Stimulated activated CD8-positive, alpha-beta memory T cell treated with anti-CD3 and anti-CD28 coated beads, Interleukin-7, amount 100 ng/mL, for 1 hour (primary cell): ENCODE measurements at regions not wholly inside any gene's neighbourhood (a gene's known extent, or its start where the extent isn't known, plus 50 kb on each side); places are given as distances from the start of the nearest gene placed in this dataset.
"Not testable (repeated sequence)": the region's sequence is repeated elsewhere in the genome, so short reads cannot be mapped to it uniquely, and the experiment has no call there.

Experiments
- DNase-seq, 2 donors: peaks; one replicate each; pipeline ENCODE4 v3.0.0-alpha.2; 2020; ENCODE audit warnings: low read depth in 2 of 2

DNA sequence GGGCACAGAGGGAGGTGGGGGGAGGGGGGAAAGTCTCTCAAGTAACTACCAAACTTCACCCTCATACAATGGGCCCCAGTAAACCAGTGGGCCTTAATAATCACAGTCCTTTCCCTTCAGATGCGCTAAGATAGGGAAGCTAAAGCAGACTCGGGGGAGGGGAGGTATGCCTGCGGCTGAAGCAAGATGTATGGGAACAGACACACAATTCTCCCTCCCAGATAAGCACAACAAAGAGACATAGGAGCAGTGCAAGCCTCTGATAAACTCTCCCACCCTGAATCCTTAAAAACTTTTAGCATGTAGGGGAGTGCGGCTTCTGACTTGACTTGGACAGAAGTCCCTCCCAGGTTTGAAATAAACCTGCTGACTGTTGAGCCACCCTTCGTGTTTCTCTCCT, 54.7 kb downstream of the PROP1 start:
- not testable (repeated sequence) for DNase-seq

DNA sequence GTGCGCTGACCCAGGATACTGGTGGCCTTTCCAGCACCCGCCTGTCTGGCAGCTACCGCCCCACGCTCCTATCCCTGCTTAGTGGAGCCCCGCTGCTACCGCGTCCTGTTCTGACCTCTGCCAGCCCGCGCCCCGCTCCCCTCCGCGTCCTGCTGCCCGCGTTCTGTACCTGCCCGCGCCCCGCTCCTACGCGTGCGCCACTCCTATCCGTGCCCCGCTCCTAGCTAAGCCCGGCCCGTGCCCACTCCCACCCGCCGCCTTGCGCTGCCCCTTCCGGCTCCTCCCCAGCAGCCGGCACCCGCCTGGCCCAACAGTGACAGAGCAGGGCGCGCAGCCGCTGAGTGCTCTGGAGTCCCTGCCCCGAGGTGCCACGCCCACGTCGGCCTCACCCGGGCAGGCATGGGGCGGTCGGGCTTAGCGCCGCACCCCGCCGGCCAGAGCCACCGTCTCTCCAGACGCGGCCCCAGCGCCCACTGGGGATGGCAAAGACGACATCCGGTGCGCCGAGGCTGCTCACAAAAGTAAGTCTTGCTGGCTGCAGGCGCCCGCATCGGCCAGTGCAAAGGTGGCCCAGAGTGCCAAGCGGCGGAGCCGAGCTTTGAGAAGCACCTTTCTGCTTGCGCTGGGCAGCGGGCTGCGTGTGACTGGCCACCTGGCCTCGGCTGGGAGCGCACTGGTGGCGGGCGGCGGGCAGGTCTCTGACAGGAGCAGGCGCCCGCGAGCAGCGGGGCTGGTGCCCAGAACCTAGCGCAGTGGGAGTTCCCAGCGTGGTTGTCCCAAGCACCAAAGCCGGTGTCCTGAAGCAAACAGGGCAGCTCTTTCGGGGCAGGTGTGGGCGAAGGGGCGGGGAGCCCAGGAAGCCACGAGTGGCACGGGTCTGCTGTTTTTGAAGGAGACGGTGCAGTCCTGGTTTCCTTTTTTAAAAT, 56.5 kb downstream of the PROP1 start:
- DNase-seq: not testable (repeated sequence)

DNA sequence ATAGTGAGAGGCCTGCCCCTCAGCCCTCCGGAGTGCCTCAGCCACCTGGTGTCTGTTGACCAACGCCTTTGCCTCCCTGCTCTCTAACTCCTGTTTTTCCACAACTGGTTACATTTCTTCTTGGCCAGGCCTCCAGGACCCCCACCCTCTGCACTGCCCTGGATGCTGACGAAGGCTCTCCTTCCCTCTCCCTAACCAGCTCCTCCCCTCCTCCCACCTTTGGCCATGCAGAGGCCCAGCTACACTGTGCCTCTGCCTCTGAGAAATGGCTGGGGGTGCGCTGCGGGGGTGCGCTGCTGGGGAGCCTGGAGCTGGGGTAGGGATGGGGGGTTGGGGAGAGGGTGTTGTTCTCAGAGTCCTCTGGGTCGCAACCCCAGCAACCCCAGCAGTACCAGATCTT, 57.3 kb downstream of the PROP1 start:
- not testable (repeated sequence) for DNase-seq

DNA sequence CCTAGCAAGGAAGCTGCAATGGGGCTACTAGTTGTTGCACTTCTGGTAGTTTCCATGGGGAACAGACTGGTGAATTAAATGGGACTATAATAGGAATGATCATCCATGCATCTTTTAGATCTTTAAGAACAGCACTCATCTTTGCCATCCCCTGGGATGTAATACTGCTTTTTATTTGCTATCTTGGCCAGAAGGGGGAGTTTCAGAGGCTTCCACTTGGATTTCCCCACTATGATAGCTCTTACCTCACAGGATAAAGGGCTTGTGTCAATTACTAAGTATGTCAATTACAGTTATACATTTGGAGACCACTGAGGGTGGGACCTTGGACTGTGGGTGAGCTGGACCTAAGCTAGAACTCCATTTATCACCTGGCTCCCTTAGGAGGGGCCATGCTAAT, 61.8 kb downstream of the PROP1 start:
- not testable (repeated sequence) for DNase-seq

DNA sequence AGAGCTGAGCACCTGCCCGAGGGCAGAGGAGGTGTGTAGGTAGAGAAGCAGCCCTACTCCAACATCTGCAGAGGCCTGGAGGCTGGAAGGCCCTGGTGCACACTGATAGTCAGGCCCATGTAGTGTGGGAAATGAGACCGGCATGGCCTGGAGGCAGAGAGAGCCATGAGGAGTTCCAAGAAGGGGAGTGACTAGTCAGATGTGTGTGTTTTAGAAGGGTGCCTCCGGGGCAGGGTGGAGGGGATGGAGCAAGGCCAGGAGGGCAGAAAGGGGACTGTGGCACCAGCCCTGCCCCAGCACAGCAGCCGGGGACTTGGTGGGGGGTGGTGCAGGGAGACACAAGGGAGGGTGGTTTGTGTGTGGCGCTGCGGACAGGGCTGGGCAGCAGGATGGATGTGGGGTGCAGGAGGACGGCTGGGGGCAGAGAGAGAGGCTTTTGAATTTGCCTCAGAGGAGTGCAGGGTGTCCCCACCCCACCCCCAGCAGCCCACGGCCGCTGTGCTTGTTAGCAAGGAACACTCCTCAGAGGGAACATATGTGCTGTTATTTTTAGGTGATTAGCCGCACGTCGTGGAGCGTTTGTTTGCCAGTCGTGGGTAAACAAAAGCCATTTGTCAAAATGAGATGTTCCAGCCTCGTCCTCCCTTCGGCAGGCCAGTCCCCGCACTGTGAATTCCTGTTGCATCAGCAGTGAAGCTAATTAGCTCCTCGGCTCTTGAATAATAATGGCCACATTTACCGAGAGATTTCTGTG, 65.6 kb downstream of the PROP1 start:
- not testable (repeated sequence) for DNase-seq

DNA sequence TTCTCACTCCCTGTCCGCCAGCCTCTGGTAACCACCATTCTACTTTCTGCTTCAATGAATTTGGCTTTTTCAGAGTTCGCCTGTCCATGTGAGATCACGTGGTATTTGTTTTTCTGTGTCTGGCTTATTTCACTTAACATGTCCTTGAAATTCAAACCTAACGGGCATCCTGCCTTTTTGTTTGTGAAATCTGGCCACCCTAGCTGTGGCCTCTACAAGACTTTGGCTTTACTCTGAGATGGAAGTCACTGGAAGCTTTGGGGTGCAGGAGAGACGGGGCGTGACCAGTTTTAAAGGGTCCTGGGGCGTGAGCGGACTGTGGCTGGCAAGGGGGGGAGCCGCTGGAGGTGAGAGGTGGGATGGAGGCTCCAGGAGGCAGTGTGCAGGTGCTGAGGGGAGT, 66.4 kb downstream of the PROP1 start:
- DNase-seq: not testable (repeated sequence)

DNA sequence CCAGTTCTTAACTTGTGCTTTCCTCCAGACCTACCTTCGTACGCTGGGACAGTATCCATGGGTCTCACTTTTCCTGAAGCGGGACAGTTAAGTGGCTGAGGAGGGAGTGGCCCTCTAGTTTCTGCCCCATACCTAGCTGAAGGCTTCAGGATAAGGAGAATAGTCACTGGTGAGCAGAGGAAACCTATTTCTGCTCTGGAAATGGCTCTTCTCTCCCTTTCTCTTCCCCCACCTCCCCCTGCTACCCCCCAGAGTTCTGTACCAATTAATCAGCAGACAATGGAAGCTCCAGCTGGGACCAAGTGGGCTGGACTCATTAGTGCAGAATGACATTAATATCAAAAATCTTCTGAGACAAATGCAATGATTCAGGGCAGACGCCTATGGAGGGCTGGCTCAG, 68.5 kb downstream of the PROP1 start:
- not testable (repeated sequence) for DNase-seq

DNA sequence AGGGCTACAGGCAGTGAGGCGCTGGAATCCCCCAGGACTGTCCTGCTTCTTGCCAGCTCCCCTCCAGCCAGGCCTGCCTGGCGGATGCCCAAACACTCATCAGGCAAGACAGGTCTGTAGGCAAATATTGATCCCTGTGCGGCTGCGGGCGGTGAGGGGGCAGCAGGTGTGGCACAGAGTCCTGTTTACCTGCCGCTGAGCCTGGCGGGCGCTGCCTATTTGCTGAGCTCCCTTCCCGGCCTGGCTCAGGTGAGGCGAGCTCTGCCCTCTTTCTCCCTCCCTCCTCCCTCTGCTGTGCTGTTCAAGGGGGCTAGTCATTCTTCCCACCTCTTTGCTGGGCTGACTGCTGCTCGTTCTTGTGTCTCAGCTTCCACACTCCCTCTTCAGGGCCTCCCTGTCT, 71.5 kb downstream of the PROP1 start:
- not testable (repeated sequence) for DNase-seq

DNA sequence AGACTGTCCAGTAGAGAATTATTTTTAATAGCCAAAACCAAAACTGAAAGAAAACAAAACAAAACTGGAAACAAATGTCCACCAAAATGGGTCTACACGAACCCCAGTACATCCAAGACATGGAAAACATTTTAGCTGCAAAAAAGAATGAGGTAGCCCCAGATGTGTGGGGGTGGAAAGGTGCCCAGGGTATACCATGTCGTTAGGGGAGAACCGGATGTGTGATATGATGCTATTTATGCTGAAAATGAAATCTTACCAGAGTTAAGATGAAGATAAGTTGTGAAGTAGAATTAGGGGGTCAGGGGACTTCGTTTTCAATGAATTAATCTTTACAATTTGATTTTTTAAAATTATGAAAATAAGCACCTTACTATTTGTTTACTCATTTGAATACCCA, 72.2 kb downstream of the PROP1 start:
- not testable (repeated sequence) for DNase-seq

DNA sequence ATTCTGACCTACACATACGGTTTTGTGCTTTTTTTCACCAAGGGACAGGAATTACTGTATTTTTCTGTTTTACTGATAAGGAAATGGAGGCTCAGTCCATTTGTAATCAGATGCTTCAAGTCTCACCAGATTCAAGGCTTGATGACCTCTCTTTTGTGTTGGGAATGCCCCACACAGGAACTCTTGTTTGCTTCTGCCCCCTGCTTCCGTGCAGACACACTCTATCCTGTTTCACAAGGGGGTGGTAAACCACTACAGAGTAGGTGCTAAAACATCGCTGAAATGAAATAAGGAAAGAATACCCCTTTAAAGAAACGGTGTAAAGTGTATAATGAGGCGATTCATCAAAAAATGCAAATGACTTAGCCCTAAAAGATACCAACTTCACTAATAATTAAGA, 72.9 kb downstream of the PROP1 start:
- not testable (repeated sequence) for DNase-seq

DNA sequence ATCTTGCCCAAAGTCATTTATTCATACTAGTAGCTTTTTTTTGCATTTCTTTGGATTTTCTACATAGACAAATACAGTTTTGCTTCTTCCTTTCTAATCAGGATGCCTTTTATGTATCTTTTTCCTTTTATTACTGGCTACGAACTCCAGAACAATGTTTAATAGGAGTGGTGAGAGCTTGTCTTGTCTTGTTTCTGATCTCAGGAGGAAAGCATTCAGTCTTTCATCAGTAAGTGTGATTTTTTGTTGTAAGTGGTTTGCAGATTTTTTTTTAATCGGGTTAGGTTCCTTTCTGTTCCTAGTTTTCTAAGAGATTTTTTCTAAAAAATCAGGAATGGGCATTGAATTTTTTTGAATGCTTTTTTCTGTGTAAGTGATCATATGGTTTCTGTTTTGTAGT, 86.8 kb downstream of the PROP1 start:
- not testable (repeated sequence) for DNase-seq

DNA sequence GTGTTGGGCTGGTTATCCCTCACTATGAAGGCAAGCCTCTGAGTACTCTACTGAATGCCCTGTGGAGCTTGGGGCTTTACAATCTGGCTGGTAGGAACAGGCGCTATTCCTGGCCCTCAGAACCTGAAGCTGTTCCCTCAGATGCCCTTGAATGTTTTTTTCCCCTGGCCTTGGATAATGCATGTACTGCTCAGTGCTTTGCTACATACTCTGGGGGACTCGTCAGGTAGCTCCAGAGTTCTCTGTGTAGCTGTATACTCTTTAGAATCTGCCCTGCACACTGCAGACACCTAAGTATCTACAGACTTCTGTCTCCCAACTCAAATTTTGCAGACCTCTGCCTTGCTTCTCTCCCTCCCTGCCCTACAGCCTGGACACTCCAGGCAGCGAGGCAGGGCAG, 93.2 kb downstream of the PROP1 start:
- DNase-seq: not testable (repeated sequence)

DNA sequence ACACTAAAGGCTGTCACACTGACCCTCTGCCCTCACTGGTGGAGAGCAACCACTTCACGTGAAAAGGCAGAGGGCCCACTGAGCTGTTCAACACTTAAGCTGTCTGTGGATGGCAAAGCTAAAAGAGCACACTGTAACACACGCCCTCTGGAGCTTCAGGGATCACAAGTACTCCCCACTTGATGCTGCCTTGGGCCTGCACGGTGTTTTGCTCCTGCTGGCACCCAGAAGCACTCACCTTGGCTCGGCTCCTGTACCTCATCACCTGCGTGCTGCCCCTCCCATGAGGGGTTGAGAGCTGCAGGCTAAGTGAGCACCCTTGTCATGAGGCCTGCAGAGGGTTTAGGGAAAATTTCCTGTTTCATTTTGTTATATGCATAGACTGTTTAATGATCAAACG, 96.0 kb downstream of the PROP1 start:
- DNase-seq: not testable (repeated sequence)

DNA sequence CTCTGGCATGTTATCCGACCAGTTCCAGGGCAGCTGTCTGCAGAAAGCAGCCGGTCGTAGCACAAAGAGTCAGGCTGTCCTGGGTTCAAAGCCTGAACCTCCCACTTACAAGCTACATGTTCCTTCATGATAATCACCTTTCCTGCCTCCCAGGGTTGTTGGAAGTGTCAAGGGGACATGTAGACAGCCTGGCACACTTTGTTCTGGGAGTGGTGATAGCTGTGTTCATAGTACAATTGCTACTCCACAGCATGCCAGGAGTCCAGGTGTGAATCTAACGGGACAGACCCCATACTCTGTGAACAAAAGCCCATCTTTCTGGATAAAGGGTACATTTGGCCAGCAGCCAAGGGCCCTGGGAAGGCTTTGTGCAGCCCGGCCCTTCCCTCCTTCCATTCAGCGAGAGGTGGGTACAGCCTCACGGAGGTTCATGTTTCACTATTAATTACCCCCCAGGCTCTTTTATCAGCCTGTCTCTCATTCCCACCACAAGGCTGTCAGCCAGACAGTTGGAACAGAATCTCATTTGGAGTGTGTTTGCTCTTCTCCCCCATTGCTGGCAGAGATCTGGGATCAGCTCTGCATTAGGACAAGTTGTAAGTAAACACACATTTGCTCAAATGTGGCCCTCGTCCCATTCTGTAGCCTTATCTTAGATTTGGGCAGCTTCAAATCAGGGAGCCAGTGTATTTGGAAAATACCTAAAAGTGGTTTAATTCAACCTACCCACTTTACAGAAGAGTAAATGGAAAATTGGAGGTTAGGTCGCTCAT, 101.2 kb downstream of the PROP1 start:
- DNase-seq: not testable (repeated sequence)

DNA sequence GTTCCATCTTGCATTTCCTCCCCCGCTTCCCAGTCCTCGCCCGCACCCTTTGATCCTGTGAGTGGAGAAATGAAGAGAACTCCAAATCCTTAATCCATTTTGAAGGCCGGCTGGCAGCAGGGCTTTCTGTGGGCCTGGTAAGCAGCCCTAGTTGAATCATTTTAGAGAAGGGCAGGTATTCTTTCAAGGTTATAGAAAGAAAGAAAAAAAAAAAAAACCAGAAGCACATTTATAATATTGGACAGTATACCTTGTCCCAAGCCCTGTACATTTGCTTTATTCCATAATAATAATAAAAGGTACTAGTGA, 103.7 kb downstream of the PROP1 start:
- DNase-seq: not testable (repeated sequence)

DNA sequence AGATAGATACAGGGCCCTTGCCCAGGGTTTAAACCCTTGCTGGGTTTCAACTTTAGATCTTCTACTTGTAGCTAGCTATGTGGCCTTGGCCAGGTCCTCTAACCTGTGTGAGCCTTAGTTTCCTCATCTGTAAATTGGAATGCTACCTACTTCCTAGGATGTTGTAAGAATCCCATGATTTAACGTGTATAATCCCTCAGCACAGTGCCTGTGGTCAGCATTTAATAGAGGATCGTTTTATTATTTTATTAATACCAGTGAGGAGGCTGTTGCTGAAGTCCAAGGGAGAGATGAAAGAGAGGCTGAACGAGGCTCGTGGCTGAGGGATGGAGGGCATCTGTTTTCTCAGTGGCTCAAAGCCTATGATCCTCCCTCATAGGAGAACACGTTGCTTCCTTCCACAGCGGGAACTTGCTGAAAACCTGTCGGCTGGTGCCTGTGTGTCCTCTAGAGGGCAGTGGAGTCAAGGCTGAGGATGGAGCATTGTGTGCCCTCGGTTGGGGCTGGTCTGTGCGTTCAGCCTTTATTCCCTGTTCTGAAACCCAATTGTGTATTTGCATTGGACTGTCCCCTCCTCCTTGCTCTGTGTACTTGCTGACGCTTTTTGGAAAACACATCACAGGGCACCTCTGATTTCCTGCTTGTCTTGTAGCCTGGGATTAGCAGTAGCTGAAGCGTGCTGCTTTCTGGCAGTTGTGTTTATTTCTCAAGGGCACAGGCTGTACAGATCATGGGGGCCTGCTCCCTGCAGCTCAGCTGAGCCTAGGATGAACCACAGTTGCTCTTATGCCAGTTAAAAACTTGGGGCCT, 104.3 kb downstream of the PROP1 start:
- DNase-seq: peak in 1 of 2 donors; percentile 2

DNA sequence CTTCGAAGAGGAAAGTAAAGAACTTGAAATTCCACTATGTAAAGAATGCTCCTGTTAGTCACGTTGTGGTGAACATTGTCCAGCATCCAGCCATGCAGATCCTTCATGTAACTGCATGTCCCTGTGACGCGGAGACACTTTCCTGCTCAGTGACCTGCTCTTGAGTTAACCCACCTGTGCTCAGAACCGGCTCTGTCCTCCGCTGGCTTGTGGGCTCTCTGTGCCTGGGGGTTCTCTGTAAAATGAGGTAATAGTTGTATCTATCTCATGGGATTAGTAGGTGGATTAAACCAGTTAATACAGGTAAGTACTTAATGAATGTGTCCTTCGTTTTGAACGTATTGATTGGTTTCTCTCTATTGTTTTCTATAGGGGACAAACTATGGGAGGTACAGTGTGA, 100.6 kb upstream of the FAM153A start:
- not testable (repeated sequence) for DNase-seq

DNA sequence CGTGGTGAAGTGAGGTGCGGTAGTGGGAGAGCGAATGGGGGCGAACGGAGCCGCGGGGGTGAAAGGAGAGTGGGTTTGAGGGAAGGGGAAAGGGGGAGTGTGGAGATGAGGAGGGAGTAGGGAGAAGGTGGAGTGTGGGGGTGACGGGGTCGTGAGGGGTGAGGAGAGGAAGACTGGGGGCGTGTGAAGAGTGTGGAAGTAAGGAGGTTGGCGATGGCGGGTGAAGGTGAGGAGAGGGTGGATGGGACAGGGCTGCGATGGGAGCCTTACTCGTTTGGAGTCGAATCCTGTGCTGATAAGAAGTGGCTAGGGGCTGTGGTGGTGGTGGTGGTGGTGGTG, 93.2 kb upstream of the FAM153A start:
- DNase-seq: not testable (repeated sequence)

DNA sequence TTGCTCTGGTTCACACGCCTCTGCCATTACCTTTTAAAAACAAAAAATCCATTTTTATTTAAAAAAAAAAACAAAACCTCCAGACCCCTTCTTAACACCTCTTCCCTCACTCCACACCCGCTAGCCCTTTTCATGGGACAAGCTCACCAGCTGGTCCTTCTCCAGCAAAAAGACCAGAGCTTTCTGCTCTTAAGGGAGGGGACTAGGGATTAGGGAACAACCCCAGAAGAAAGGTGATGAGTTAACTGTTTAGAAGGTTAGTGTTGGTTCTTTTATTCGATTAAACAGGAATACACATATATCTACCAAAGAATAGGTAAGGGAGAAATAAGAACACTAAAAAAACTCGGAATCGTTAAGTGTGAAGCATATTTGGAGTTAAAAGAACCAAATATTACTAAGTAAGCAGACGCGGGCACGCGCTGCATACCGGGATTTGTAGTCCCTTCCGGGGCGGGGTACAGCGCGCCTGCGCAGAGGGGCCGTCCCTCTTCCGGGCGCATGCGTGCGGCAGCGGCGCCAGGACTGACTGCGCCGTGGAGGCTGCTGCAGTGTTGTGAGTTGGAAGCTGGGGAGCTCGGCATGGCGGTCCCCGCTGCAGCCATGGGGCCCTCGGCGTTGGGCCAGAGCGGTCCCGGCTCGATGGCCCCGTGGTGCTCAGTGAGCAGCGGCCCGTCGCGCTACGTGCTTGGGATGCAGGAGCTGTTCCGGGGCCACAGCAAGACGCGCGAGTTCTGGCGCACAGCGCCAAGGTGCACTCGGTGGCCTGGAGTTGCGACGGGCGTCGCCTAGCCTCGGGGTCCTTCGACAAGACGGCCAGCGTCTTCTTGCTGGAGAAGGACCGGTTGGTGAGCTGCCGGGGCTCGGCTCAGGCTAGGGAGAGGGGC, 92.6 kb upstream of the FAM153A start:
- not testable (repeated sequence) for DNase-seq

DNA sequence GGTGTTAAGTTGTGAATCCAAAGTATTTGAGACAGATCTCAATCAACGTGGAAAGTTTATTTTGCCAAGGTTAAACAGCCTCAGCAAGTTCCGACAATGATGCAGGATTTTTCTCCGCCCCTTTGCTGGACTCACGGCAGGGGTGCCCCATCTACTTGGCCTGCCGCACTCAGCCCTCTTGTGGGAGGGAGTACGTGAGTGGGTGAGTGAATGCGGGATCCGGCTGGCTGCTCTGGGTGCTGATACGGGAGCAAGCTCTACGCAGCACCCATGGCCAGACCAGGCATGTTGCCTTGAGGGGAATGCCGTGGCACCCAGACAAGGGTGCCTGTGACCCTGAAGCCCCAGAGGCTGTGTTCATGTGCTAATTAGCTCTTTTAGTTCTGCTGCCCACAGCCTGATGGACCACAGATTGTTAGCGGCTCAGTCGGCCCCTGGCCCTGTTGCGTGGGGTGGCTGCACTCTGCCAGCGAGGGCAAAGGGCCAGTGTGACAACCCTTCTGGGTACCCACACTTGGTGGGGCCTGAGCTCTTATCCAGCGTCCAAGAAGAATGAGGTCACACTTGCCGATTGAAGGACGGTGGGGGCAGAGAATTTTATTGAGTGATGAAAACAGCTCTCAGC, 81.2 kb upstream of the FAM153A start:
- DNase-seq: not testable (repeated sequence)
